Lower lobe of right lung (tissue), 2 donors: ENCODE measurements at regions not wholly inside any gene's neighbourhood (a gene's known extent, or its start where the extent isn't known, plus 50 kb on each side); places are given as distances from the start of the nearest gene placed in this dataset.

Source experiments
- ATAC-seq, 2 donors: fragments of 200-7000 bp; cut with Tn5 transposase; one replicate each; pipeline ENCODE4 v1.9.1; 2020 to 2022; ENCODE audit warnings: mild to moderate bottlenecking in 2 of 2, moderate library complexity in 2 of 2
- DNase-seq: peaks from one replicate; pipeline ENCODE4 v3.0.0-alpha.2; 2020
- H3K27ac ChIP-seq: fragments of 200-600 bp; one replicate; pipeline ENCODE4 v1.8.0; 2022
- H3K27me3 ChIP-seq: fragments of 200-600 bp; one replicate; pipeline ENCODE4 v1.8.0; 2022; ENCODE audit warnings: low read depth
- H3K36me3 ChIP-seq: fragments of 200-600 bp; one replicate; pipeline ENCODE4 v1.8.0; 2022; ENCODE audit warnings: mild to moderate bottlenecking
- H3K4me1 ChIP-seq: fragments of 200-600 bp; one replicate; pipeline ENCODE4 v1.8.0; 2022
- H3K4me3 ChIP-seq: fragments of 200-600 bp; one replicate; pipeline ENCODE4 v1.8.0; 2022; ENCODE audit warnings: mild to moderate bottlenecking
- H3K9me3 ChIP-seq: fragments of 200-600 bp; one replicate; pipeline ENCODE4 v1.8.0; 2022
- intact Hi-C: fragments of 100-400 bp; cut with DNase I; formaldehyde crosslinking; loops from one replicate; pipeline ENCODE4 v1.11.0; 2022
- TF ChIP-seq, protein P1 (sequence below): fragments of 200-600 bp; IDR thresholded peaks from one replicate; pipeline ENCODE4 v1.8.0; 2022; ENCODE audit warnings: antibody characterized with exemption, mild to moderate bottlenecking
- donor health status: DM: no; HTN: yes; CAD: no; lungs with severe emphysema.

DNA sequence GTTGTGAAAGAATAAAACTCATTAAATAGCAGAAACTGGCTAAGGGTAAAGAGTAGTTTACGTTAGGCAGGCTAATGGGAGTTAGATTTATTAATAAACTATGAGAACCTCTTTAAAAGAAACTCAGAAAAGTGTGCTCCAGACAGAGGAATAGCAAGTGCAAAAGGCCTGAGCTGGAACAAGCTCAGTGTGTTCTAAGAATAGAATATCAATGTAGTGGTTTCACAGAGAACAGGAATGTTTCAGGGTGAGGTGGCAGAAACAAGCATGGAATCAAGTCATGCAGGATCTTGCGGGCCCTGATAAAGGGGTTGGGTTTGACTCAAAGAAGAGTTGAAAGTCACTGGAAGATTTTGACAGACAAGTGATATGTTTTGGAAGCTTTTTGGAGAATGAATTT lies 164.0 kb upstream of the HS3ST3A1 start:
- Histone ChIP-seq H3K4me3 (no peak overlapping the region), H3K4me1 (no peaks in the 10 kb centered on the region), H3K9me3 (peaks cover 6% of the 10 kb centered on the region), H3K27ac (no peak overlapping the region), H3K27me3 (no peaks in the 10 kb centered on the region), H3K36me3 (no peaks in the 10 kb centered on the region)
- ATAC-seq = no peak
- TF ChIP-seq, protein P1, sequence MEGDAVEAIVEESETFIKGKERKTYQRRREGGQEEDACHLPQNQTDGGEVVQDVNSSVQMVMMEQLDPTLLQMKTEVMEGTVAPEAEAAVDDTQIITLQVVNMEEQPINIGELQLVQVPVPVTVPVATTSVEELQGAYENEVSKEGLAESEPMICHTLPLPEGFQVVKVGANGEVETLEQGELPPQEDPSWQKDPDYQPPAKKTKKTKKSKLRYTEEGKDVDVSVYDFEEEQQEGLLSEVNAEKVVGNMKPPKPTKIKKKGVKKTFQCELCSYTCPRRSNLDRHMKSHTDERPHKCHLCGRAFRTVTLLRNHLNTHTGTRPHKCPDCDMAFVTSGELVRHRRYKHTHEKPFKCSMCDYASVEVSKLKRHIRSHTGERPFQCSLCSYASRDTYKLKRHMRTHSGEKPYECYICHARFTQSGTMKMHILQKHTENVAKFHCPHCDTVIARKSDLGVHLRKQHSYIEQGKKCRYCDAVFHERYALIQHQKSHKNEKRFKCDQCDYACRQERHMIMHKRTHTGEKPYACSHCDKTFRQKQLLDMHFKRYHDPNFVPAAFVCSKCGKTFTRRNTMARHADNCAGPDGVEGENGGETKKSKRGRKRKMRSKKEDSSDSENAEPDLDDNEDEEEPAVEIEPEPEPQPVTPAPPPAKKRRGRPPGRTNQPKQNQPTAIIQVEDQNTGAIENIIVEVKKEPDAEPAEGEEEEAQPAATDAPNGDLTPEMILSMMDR = no peak
- DNase-seq = no peak
- intact Hi-C loops = no loop called here

DNA sequence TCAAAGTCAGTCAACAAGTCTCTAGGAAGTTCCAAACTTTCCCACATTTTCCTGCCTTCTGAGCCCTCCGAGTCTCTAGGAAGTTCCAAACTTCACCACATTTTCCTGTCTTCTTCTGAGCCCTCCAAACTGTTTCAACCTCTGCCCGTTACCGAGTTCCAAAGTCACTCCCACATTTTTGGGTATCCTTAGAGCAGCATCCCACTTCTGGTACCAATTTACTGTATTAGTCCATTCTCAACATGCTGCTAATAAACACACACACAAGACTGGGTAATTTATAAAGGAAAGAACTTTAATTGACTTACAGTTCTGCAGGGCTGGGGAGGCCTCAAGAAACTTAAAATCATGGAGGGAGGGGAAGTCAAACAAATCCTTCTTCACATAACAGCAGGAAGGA lies 169.0 kb upstream of the HS3ST3A1 start:
- TF ChIP-seq, protein P1 = no peak
- no peaks in the 10 kb centered on the region for H3K4me1 ChIP-seq
- no peak overlapping the region for H3K4me3 ChIP-seq
- H3K27me3 ChIP-seq = no peaks in the 10 kb centered on the region
- ATAC-seq = no peak
- H3K9me3 ChIP-seq = peaks cover 6% of the 10 kb centered on the region
- no peak for DNase-seq
- intact Hi-C loops = no loop called here
- no peak overlapping the region for H3K27ac ChIP-seq
- no peaks in the 10 kb centered on the region for H3K36me3 ChIP-seq

DNA sequence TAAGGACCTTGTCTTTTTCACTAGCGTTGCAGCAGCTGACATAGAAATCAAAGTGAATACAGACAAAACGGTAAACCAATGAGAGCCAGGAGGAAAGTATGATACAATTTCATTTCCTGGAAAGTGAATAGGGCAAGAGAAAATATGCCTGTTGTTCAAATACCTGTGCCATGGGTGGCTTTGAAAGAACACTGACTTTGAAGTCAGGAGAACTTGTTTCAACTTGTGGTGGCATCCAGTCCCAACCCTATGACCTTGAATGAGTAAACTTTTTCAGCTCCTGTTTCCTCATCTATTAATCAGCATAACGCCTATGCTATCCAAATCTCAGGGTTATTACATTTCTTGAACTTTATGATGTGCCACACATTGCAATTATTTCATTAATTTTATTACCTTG lies 173.7 kb upstream of the HS3ST3A1 start:
- TF ChIP-seq, protein P1 = no peak
- DNase-seq (no peak), ATAC-seq (no peak)
- H3K27me3 ChIP-seq = no peaks in the 10 kb centered on the region
- H3K36me3 ChIP-seq = no peaks in the 10 kb centered on the region
- no peak overlapping the region for H3K27ac ChIP-seq
- intact Hi-C loops = no loop called here
- no peaks in the 10 kb centered on the region for H3K4me1 ChIP-seq
- peaks cover 1% of the 10 kb centered on the region for H3K9me3 ChIP-seq
- no peak overlapping the region for H3K4me3 ChIP-seq

DNA sequence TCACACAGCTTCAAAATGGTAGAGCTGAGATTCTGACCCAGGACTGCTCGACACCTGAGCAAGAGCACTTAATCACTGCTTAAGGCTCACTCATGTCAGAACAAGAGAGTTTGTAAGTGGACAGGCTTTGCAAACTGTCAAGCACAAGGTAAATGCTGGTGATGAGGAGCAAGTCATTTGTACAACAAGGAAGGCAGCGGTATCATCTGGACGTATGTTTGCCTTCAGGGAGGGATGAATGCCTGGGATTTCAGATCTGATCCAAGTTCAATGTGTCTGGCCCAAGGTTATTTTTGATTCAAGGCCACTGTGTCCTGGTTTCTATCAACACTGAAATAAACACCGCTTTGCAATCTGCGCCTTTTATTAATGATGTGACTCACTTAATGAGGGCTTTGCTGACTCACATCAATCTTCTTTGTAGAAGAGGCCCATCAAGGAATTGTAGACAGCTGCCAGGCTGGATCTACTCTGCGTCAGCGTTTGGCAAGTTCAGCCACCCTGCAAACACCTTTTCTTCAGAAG lies 174.4 kb upstream of the HS3ST3A1 start:
- Histone ChIP-seq H3K27me3 (no peaks in the 10 kb centered on the region), H3K4me3 (no peak overlapping the region), H3K4me1 (no peaks in the 10 kb centered on the region), H3K36me3 (no peaks in the 10 kb centered on the region), H3K27ac (no peak overlapping the region), H3K9me3 (no peaks in the 10 kb centered on the region)
- DNase-seq (no peak), ATAC-seq (peak in 1 of 2 donors; percentile 54)
- intact Hi-C loops = no loop called here
- TF ChIP-seq, protein P1 = no peak

DNA sequence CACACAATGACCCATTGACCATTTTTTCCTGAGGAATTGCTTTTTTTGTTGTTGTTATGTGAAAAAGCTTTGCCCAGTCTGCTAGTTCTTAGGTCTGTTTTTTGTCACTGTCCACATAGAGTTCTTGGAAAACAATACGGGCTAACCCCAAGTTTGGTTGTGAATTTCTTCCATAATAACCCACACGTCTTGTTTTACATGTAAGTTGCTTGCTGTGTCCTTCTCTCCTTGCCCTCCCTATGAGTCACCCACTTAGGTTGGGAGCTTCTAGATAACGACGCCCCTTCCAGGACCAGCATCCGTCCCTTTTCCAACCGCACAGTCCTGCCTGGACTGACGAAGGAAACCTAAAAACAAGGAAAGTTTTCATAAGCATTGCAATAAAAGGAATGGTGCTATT lies 175.3 kb upstream of the HS3ST3A1 start:
- H3K36me3 ChIP-seq = no peaks in the 10 kb centered on the region
- H3K4me1 ChIP-seq = no peaks in the 10 kb centered on the region
- DNase-seq (no peak), ATAC-seq (no peak)
- no peak overlapping the region for H3K27ac ChIP-seq
- H3K9me3 ChIP-seq = no peaks in the 10 kb centered on the region
- H3K27me3 ChIP-seq = no peaks in the 10 kb centered on the region
- H3K4me3 ChIP-seq = no peak overlapping the region
- intact Hi-C loops = no loop called here
- TF ChIP-seq, protein P1 = no peak
